Memory B cell (primary cell): ENCODE measurements at regions not wholly inside any gene's neighbourhood (a gene's known extent, or its start where the extent isn't known, plus 50 kb on each side); places are given as distances from the start of the nearest gene placed in this dataset.

ENCODE experiments used
- ATAC-seq: fragments of 150-1000 bp; cut with Tn5 transposase; 2 replicates; pipeline ENCODE4 v1.10.0; 2021; ENCODE audit warnings: low read depth, mild to moderate bottlenecking, moderate library complexity
- DNase-seq, 2 donors: peaks; one replicate each; pipeline ENCODE4 v3.0.0; 2022; ENCODE audit warnings: low spot score in 2 of 2
- H3K27ac Mint-ChIP-seq: one replicate; pipeline ENCODE4 v1.8.0; 2022; ENCODE audit warnings: mild to moderate bottlenecking, moderate library complexity, mixed read lengths
- H3K27me3 Mint-ChIP-seq: one replicate; pipeline ENCODE4 v1.8.0; 2022; ENCODE audit warnings: mixed read lengths
- H3K36me3 Mint-ChIP-seq: one replicate; pipeline ENCODE4 v1.8.0; 2022; ENCODE audit warnings: mild to moderate bottlenecking, mixed read lengths
- H3K4me1 Mint-ChIP-seq: one replicate; pipeline ENCODE4 v1.8.0; 2022; ENCODE audit warnings: mixed read lengths
- H3K4me3 Mint-ChIP-seq: one replicate; pipeline ENCODE4 v1.8.0; 2022; ENCODE audit warnings: mild to moderate bottlenecking, moderate library complexity, mixed read lengths
- H3K9me3 Mint-ChIP-seq: one replicate; pipeline ENCODE4 v1.8.0; 2022; ENCODE audit warnings: mixed read lengths

- Mint-ChIP-seq H3K9me3 (peaks cover 10% of the 10 kb centered on the region), H3K4me3 (no peak overlapping the region), H3K4me1 (no peaks in the 10 kb centered on the region), H3K36me3 (peaks cover 6% of the 10 kb centered on the region), H3K27me3 (peaks cover 14% of the 10 kb centered on the region), H3K27ac (no peak overlapping the region)
- ATAC-seq (no peak), DNase-seq (no peak)
Measured at GRCh38 chr16:24471561-24472350, 67.6 kb upstream of the RBBP6 start.

DNA sequence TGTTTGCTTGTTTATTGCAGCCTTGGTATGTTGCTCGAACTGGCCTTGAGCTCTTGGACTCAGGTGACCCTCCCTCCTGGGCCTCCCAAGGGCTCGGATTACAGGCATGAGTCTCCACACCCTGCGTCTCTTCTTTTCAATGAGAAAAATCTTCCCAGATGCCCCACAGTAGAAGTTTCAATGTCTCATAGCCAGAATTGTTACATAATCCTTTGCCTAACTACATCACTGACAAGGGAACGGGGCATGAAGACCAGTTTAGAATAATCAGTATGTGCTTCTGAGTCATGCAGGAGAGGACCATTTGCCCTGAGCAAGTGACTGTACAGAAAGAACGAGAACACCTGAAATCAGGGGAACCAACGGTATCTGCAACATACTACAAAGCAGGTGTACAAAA is 61.9 kb upstream of the RBBP6 start:
- ATAC-seq = no peak
- Mint-ChIP-seq H3K36me3 (peaks cover 6% of the 10 kb centered on the region), H3K27me3 (peaks cover 14% of the 10 kb centered on the region), H3K4me3 (no peak overlapping the region), H3K27ac (no peak overlapping the region), H3K4me1 (peaks cover 4% of the 10 kb centered on the region), H3K9me3 (peaks cover 10% of the 10 kb centered on the region)
- no peak for DNase-seq

- no peak for ATAC-seq
- H3K4me3 Mint-ChIP-seq = no peak overlapping the region
- H3K27ac Mint-ChIP-seq = no peak overlapping the region
- H3K27me3 Mint-ChIP-seq = peaks cover 12% of the 10 kb centered on the region
- H3K9me3 Mint-ChIP-seq = peaks cover 9% of the 10 kb centered on the region
- no peak for DNase-seq
- peaks cover 4% of the 10 kb centered on the region for H3K4me1 Mint-ChIP-seq
- peaks cover 6% of the 10 kb centered on the region for H3K36me3 Mint-ChIP-seq
Measured at GRCh38 chr16:24478401-24478800, 61.0 kb upstream of the RBBP6 start.

DNA sequence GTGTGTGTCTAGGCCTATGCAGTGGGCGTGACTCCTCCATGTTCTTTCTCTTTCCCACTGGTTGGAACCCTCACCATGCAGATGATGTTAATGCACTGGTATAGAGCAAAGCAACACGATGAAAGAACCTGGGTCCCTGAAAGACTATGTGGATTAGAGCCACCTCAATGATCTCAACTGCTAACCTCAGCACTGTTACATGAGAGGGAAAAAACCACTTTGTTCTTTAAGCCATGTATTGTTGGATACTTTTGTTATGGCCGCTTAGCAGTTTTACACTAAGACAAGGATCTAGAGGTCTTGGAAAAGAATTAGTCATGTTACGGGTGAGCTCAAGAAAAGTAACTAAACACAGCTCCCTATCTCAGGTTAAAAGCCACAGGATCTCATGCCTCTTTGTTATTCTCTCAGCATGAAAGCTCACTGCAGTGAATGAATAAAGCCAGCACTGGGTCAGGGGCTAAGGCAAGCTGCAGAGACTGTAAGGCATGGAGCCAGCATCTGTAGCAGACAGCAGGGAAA is 56.6 kb upstream of the RBBP6 start:
- Mint-ChIP-seq H3K9me3 (no peaks in the 10 kb centered on the region), H3K4me1 (peaks cover 4% of the 10 kb centered on the region), H3K4me3 (no peak overlapping the region), H3K27ac (no peak overlapping the region), H3K36me3 (no peaks in the 10 kb centered on the region), H3K27me3 (peaks cover 5% of the 10 kb centered on the region)
- ATAC-seq (no peak), DNase-seq (no peak)

GRCh38 chr16:24488045-24488444 is 51.3 kb upstream of the RBBP6 start:
- Mint-ChIP-seq H3K9me3 (peaks cover 5% of the 10 kb centered on the region), H3K27me3 (peaks cover 6% of the 10 kb centered on the region), H3K4me1 (no peaks in the 10 kb centered on the region), H3K27ac (no peak overlapping the region), H3K4me3 (no peak overlapping the region), H3K36me3 (peaks cover 2% of the 10 kb centered on the region)
- ATAC-seq (no peak), DNase-seq (no peak)
